GM19463 (cell line): ENCODE measurements at regions not wholly inside any gene's neighbourhood (a gene's known extent, or its start where the extent isn't known, plus 50 kb on each side); places are given as distances from the start of the nearest gene placed in this dataset.
"Not testable (repeated sequence)": the region's sequence is repeated elsewhere in the genome, so short reads cannot be mapped to it uniquely, and the experiment has no call there.

Experiments used
- ATAC-seq: cut with Tn5 transposase; IDR thresholded peaks from one replicate; pipeline ENCODE4 v1.9.1; 2021; ENCODE audit warnings: mild to moderate bottlenecking, moderate library complexity; ENCODE audit not compliant: unreplicated experiment

DNA sequence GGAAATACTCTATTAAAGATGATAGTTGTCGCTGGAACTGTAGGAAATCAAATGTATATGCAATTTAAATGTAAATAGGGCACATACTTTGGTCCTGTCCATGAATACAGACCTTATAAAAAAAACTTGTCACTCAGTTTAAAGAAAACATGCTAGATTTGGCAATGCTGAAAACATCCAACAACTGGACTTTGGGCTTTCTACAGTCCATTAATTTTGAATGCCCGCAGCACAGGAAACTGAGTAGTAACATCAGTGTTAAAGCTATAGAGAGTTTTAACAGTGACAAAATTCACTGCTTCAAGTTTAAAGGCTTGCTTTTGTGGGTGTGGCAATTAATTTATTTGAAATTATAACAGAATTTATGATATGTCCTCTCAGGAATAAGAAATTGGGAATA lies 578.4 kb downstream of the TRIML1 start:
- no peak for ATAC-seq

DNA sequence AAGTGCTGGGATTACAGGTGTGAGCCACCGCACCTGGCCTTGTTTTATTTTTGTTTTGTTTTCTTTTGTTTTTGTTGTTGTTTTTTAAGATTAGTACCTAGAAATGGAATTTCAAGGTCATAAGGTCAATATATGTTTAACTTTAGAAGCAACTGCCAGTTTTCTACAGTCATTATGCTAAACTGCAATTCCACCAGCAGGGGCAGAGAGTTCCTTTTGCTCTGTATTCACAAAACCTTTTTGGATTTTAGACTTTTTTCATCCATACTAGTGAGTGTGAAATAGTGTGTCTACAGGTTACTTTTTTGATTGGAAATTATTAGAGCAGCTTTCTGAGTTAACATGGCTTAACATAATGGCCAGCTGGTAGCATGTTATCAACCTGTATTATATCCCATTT lies 580.6 kb downstream of the TRIML1 start:
- ATAC-seq: no peak

DNA sequence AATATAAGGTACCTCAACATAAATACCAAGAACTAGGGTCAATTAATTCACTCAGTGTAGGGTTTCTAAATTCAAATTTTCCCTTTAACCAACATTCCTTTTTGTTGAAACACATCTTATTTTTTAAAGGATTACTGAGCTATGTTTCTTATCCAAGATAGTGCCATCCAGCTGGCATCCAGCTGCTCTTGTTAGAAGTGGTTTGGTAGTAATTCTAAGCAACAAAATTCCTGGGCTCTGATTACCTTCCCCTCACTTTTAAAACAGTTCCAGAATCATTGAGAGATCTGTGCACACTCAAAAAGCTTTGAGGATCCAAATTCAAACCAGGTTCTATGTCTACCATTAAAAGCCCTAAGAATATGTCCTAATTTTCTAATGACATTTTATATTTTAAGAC lies 583.7 kb downstream of the TRIML1 start:
- no peak for ATAC-seq

DNA sequence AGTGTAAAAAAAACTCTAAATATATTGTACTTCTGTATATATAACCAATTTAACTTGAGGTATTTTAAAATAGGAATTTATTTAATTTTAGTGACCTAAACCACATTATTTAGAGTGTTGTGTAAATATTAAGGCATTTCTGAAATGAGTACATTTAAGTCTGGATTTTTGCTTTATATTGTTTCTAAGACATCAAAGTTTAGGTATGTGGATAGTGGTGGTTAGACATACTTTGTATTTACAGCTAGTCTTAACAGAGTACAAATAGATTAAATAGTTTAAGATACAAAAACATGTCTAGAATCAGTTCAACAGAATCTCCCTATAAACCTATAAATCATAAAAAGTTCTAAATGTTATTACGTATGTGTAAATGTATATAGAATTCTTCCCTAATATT lies 588.5 kb downstream of the TRIML1 start:
- no peak for ATAC-seq

DNA sequence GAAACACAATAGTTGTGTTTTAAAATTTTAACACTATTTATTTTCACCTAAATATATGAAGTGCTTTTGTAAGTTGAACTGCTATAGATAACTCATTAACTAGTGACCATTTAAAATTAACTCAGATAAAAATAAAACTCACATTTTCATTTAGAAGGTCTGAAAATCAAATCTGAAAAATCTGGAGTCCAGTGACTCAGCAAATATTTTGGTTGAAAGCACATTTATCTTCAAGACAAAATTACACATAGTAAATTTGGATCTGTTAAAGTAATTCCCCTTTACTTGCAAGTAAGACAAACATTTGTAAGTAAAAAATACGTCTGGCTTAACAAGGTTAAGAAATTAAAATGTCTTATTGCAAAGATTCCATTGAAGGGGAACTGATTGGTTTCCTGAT lies 589.1 kb downstream of the TRIML1 start:
- ATAC-seq: no peak

DNA sequence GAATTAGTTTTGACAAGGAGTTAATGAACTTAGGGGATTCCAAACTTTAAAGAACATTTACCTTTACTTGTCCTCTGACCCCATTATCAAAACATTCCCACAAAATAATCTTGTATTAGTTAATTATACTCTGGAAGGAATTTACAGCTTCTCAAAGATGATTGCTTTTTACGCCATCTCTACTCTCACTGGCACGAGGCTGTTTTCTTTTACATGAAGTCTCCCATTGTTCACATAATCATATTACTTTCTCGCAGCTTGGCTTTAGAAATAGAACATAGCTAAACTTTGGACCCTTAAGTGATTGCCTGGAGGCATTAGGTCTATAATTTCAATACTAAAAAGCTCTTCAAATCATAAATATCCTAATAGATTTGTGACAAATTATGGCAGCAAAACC lies 592.9 kb downstream of the TRIML1 start:
- no peak for ATAC-seq

DNA sequence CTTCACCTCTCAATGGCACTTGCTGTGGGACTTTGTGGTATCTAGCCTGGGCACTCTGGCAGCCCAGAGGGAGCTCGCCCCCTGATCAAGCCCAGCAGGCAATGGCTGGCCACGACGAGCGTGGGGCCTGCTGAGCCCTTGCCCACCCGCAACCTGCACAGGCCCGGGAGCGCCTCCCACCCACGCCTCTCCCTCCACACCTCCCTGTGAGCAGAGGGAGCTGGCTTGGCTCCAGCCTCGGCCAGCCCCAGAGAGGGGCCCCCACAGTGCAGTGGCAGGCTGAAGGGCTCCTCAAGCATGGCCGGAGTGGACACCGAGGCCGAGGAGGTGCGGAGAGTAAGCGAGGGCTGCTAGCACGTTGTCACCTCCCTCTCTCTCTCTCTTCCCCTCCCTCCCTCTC lies 595.8 kb downstream of the TRIML1 start:
- ATAC-seq: no peak

DNA sequence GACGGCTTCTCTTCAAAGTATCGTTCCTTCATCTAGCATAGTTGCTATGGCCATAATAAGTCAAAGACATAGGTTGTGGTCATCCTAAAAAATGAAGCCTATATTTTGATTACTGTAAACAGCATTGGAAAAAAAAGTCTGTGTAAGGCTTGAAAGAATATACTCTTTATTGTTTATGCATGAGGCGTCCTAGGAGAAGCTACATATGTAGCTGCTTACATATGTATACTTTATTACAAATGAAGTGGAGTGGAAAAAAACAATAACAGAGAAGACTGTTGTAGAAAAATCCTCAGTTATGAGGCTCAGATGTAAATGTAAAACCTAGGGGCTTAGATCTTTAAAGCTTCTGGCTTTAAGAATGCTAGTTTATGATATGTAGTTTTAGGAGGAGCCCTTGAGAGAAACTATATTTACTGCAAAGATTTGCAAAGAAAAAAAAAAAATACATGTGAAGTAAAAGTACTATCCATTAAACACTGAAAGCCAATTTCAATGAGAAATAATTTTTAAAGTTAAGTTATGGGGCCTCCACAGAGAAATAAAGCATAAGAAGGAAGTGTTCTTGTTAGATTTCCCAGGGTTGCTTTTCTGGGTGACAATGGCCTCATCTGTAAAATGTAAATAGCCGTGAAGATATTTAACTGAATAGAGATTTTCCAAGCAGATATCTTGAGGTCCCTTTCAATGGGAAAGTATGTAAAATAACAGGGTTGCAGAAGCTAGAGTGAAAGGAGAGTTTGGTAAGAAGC lies 598.2 kb downstream of the TRIML1 start:
- ATAC-seq: no peak

DNA sequence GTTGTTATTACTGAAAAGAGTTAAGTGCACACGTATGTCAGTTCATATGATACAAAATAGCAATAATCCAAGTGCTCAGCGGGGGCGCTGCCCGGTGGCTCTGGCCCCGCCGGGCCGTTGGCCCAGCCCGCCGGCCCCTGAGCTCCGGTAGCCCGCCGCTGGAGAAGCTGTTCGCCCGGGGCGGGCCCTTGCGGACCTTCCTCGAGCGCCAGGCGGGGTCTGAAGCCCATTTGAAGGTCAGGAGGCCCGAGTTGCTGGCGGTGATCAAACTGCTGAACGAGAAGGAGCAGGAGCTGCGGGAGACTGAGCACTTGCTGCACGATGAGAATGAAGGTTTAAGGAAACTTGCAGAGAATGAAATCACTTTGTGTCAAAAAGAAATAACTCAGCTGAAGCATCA lies 599.0 kb downstream of the TRIML1 start:
- not testable (repeated sequence) for ATAC-seq

DNA sequence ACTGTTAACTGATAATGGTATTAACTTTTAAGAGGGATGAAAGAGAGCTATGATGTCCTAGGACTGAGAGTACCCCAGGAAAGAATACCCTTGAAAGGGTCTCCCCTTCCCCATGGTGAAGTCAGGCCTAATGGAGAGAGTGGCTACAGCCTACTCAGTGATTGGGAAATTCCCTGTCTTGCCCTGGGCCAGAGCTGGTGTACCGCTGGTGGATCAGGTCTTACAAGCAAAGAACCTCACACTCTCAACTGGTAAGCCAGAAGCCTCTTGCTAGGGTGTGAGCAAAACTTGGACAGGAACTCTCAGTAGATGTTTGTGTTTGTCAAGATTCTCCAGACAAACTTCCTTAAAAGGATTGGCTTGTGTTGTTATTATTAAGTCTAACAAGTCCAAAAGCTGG lies 600.9 kb downstream of the TRIML1 start:
- not testable (repeated sequence) for ATAC-seq

DNA sequence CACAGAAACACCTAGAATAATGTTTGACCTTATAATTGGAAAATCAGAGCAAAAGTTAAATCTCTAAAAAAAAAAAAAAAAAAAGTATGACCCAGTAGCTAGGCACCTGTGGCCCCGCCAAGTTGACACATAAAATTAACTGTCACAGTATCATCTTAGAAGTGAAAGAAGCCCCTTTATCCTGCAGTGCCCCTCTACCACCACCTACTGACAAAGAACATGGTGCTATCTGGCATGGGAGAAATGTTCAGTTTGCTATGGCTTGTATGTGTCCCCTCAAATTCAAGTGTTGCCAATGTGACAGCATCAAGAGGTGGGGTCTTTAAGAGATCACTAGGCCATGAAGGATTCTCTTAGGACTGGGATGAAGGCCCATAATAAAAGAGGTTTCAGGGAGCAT lies 601.5 kb downstream of the TRIML1 start:
- ATAC-seq: not testable (repeated sequence)

DNA sequence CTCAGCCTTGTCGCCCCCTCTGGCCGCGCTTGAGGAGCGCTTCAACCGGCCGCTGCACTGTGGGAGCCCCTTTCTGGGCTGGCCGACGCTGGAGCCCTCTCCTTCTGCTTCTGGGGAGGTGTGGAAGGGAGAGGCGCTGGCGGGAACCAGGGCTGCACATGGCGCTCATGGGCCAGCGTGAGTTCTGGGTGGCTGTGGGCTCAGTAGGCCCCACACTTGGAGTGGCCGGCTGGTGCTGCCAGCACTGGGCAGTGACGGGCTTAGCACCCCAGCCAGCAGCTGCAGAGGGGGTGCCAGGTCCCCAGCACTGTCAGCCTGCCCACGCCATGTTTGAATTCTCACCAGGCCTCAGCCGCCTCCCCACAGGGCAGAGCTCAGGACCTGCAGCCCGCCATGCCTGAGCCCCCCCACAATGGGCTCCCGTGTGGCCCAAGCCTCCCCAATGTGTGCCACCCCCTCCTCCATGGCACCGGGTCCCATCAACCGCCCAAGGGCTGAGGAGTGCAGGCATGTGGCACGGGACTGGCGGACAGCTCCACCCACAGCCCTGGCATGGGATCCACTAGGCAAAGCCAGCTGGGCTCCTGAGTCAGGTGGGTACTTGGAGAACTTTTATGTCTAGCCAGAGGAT lies 615.2 kb downstream of the TRIML1 start:
- ATAC-seq: no peak

DNA sequence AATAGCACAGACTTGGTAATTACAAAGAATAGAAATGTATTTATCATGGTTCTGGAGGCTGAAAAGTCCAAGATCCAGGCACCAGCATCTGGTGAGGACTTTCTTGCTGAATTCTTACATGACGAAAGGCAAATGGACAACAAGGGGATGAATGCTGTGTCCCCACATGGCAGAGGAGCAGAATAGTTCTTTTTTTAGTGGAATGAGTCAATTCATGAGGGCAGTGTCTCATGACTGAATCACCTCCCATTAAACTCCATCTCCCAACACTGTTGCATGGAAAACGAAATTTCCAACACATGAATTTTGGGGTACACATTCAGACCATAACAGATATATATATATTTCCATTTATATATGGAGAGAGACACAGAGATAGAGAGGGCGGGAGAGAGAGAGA lies 628.3 kb downstream of the TRIML1 start:
- ATAC-seq: no peak

DNA sequence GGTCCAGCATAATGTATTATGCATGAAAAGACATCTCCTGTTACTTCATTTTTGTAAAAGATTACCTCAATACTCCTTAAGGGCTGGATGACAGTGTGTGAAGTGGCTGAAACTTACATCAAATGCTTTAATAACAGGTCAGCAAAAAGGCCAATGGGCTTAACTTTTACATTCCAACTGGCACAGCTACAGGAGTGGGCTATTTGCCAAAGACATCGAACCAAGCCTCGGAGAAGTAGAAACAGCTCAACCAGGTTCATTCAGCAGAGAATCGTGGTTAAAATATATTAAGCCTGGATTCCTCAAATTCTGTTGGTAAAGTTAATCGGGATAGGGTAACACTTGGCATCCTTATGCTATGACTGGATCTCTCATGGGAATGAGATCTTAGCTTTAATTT lies 639.7 kb downstream of the TRIML1 start:
- ATAC-seq: no peak

DNA sequence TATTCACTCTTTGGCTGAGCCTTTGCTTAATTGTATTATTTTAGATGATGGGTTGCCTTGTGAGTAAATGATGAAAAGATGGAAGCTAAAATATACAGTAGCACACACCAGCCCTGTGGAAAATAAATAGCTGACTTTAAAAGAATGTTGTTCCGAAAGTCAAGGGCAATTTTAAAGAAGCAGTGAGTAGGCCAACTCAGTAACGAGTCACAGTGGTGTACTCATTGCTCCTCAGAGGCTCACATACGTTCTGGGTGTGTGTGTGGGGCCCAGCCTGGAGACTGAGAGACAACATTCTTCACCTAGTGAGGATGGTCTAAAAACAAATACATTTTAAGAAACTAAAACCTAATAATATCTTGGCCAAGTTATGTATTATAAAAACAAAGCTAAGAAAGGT lies 640.3 kb downstream of the TRIML1 start:
- no peak for ATAC-seq

DNA sequence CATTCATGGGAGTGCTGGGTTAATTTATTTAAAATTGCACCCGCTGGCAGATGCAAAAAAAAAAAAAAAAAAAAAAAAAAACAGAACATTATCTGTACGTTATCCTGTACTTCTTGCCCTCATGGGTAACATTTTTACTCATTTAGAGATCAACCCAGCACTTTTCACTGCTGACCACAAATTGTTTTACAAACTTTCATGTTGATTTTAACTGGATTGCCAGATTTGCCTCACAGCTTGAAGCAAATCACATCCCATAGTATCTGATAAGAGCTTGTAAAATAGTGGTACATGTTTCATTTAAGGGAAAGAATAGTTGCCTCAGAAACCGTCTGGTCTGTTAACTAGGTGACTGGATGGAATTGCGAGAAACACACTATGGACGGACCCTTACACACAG lies 640.8 kb downstream of the TRIML1 start:
- ATAC-seq: no peak

DNA sequence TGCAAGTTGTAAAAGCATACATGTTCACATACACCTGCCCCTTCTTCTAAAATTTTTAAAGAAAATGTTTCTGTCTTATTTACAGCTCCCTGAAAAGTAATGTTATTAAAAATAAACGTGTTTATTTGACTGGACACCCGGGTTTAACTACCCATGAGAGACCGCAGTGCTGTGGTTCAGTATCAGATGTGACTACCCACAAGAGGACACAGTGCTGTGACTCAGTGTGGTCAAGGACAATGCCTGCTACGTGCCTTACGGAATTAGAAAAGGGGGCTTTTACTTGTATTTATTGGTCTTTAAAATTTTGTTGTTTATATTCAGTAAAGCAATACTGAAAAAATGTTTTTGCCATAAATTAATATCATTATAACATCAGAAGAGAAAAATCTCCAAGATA lies 641.4 kb downstream of the TRIML1 start:
- ATAC-seq: no peak

DNA sequence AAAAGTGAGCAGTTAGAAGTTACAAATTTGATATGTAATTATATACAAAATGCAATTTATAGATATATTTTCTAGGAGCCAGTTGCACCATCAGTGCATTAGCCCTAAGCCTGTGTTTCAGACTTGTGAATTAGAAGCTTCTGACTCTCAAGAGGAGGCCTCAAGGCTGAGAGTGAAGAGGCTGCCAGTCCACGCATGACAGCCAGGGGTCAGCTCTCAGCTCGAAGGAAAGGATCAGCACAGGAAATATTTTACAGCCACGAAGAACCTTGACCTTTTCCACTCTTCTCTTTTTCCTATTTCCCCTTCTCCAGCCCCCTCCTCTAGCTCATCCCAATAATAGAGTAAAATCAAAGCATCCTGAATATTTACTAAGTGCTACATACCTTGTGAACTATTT lies 642.4 kb downstream of the TRIML1 start:
- ATAC-seq: no peak

DNA sequence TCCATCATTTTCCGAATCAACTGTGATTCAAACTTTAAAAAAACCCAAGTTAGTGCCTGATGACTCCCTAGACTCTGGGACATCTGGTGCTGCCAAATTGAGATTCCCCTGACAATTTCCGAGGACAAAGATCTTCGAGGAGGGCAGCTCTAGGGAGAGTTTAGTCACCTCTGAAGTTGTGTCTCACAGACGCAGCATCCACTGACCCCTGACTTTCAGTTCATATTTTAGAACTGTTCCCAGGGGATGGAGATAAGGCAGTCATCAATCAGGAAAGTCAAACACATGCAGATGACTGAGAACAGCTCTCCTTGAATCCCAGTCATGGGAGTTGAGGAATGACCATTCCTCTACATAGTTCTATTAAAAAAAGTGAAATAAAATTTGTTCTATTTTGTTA lies 643.9 kb downstream of the TRIML1 start:
- no peak for ATAC-seq

DNA sequence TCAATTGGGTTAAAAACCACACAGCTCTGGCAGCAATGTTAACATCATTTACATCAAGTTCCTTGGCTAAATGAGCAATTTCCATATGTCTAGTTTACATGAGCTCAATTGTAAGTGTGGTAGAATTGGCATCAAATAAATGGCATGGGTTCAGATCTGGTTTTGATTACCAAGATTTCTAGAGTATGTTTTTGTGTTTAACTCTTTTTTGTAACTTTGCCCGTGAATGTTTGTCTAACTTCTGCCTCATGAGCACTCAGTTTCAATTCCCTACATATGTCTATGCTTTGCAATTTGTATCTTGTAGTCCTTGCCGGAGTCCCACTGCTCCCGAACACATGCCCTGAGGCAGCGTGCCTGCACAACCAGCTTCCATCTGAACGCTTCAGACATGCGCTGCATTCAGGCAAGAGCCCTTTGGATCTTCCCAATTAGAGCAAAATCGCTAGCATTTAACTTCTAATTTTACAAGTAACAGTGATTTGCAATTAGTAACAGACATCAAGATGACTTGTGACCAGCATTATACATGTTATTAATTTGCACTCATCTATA lies 644.4 kb downstream of the TRIML1 start:
- no peak for ATAC-seq

DNA sequence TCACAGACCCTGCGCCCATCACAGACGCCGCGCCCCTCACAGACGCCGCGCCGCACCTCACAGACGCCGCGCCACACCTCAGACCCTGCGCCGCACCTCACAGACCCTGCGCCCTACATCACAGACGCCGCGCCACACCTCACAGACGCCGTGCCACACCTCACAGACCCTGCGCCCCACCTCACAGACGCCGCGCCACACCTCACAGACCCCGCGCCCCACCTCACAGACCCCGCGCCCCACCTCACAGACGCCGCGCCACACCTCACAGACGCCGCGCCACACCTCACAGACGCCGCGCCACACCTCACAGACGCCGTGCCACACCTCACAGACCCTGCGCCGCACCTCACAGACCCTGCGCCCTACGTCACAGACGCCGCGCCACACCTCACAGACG lies 657.4 kb downstream of the TRIML1 start:
- not testable (repeated sequence) for ATAC-seq

DNA sequence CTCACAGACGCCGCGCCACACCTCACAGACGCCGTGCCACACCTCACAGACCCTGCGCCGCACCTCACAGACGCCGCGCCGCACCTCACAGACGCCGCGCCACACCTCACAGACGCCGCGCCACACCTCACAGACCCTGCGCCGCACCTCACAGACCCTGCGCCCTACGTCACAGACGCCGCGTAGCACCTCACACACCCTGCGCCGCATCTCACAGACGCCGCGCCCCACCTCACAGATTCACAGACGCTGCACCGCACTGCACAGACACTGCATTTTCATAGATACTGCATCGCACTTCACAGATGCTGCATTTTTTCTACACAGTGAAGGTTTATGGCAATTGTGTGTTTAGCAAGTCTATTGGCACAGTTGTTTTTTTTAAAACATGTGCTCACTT lies 657.8 kb downstream of the TRIML1 start:
- ATAC-seq: not testable (repeated sequence)

DNA sequence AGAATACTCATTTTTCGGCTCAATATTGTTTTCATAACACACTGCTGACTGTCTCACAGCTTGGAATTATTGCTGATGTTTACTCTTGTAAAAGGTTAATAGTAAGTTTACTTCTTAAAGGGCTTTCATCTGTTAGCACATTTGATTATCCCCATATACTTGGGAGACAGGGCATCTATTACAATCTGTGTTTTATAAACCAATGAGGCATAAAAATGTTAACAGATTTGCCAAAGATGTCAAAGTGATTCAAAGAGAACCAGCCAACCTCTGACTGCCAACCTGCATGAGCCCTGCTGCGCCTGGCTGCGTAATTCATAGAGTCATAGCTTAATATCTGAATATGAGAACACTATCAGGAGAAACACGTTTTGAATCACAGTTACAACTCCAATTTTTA lies 665.6 kb downstream of the TRIML1 start:
- no peak for ATAC-seq
